DND-41 (cell line): ENCODE measurements at regions not wholly inside any gene's neighbourhood (a gene's known extent, or its start where the extent isn't known, plus 50 kb on each side); places are given as distances from the start of the nearest gene placed in this dataset.

Source experiments
- ATAC-seq: fragments of 200-7000 bp; cut with Tn5 transposase; 3 replicates; pipeline ENCODE4 v1.9.1; 2021; ENCODE audit warnings: low read depth; ENCODE audit not compliant: insufficient read depth
- DNase-seq: peaks from one replicate; pipeline ENCODE4 v3.0.0-alpha.2; 2020
- H2AFZ ChIP-seq: 2 replicates; pipeline ENCODE4 v1.6.0; 2012; ENCODE audit warnings: low read depth, low read length
- H3K27ac ChIP-seq: 2 replicates; pipeline ENCODE4 v1.5.1; 2012; ENCODE audit warnings: low read length, inconsistent platforms
- H3K27me3 ChIP-seq: fragments of 200-600 bp; sonication (generic); 2 replicates; pipeline ENCODE4 v1.6.0; 2012; ENCODE audit warnings: low read length, mild to moderate bottlenecking, inconsistent platforms; ENCODE audit not compliant: insufficient read depth, poor library complexity
- H3K36me3 ChIP-seq: 2 replicates; pipeline ENCODE4 v1.5.1; 2012; ENCODE audit warnings: low read length, inconsistent platforms; ENCODE audit not compliant: insufficient read depth
- H3K4me1 ChIP-seq: 2 replicates; pipeline ENCODE4 v1.5.1; 2012; ENCODE audit warnings: mild to moderate bottlenecking, low read length; ENCODE audit not compliant: insufficient read depth
- H3K4me2 ChIP-seq: 2 replicates; pipeline ENCODE4 v1.6.0; 2012; ENCODE audit warnings: mild to moderate bottlenecking, moderate library complexity, low read length, inconsistent platforms; ENCODE audit not compliant: insufficient read depth
- H3K4me3 ChIP-seq, 2 experiments: fragments of 200-600 bp in 1 of 2; shearing (Covaris generic) in 1 of 2; 2 replicates each; pipeline ENCODE4 v1.5.1; 2012 to 2016; ENCODE audit warnings: inconsistent platforms in 2 of 2, low read length in 2 of 2, mild to moderate bottlenecking in 2 of 2, low read depth in 1 of 2, moderate library complexity in 1 of 2
- H3K79me2 ChIP-seq: 2 replicates; pipeline ENCODE4 v1.6.0; 2012; ENCODE audit warnings: low read length, inconsistent platforms; ENCODE audit not compliant: insufficient read depth
- H3K9ac ChIP-seq: 2 replicates; pipeline ENCODE4 v1.6.0; 2012; ENCODE audit warnings: low read depth, mild to moderate bottlenecking, inconsistent platforms, low read length, moderate library complexity
- H3K9me3 ChIP-seq: 2 replicates; pipeline ENCODE4 v1.5.1; 2012; ENCODE audit warnings: low read length, moderate library complexity, mild to moderate bottlenecking, inconsistent platforms; ENCODE audit not compliant: insufficient read depth, severe bottlenecking
- H4K20me1 ChIP-seq: 2 replicates; pipeline ENCODE4 v1.6.0; 2012; ENCODE audit warnings: low read length; ENCODE audit not compliant: insufficient read depth
- CTCF ChIP-seq: IDR thresholded peaks from 2 replicates; pipeline ENCODE4 v1.5.1; 2012; ENCODE audit warnings: borderline replicate concordance, low read length, moderate library complexity, mild to moderate bottlenecking; ENCODE audit not compliant: poor library complexity, severe bottlenecking; ENCODE audit errors: extremely low read depth
- EZH2 ChIP-seq: IDR thresholded peaks from 3 replicates; pipeline ENCODE4 v1.6.1; 2012; ENCODE audit warnings: borderline replicate concordance, low read depth, mild to moderate bottlenecking, moderate library complexity, low read length, inconsistent platforms; ENCODE audit not compliant: severe bottlenecking

DNA sequence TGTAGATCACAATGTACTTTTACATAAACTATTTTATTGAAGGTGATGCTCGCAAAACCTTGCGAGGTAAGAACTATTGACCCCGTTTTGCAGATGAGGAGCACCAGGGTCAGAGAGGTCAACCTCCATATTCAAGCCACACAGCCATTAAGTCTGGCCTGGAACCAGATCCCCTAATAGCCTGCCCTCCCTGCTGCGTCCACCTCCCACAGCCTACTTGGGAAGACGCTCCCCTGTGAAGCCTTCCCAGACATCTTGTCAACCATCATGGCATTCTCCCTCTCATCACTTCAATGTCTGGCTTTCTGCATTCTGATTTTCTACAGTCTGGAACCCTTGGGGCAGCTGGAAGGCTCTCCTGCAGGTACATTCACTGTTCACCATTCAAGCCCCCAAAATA lies 101.0 kb downstream of the TTC32 start:
- Histone ChIP-seq H3K9me3 (no peaks in the 10 kb centered on the region), H4K20me1 (no peaks in the 10 kb centered on the region), H3K4me2 (no peak overlapping the region), H3K27ac (no peak overlapping the region), H3K4me1 (no peaks in the 10 kb centered on the region), H3K9ac (no peak overlapping the region), H2AFZ (no peak overlapping the region), H3K27me3 (no peaks in the 10 kb centered on the region), H3K36me3 (no peaks in the 10 kb centered on the region), H3K79me2 (no peaks in the 10 kb centered on the region), H3K4me3 (no peak overlapping the region)
- no peak for DNase-seq
- no peak for ATAC-seq
- TF ChIP-seq CTCF, result no peak
- TF ChIP-seq EZH2, result no peak

DNA sequence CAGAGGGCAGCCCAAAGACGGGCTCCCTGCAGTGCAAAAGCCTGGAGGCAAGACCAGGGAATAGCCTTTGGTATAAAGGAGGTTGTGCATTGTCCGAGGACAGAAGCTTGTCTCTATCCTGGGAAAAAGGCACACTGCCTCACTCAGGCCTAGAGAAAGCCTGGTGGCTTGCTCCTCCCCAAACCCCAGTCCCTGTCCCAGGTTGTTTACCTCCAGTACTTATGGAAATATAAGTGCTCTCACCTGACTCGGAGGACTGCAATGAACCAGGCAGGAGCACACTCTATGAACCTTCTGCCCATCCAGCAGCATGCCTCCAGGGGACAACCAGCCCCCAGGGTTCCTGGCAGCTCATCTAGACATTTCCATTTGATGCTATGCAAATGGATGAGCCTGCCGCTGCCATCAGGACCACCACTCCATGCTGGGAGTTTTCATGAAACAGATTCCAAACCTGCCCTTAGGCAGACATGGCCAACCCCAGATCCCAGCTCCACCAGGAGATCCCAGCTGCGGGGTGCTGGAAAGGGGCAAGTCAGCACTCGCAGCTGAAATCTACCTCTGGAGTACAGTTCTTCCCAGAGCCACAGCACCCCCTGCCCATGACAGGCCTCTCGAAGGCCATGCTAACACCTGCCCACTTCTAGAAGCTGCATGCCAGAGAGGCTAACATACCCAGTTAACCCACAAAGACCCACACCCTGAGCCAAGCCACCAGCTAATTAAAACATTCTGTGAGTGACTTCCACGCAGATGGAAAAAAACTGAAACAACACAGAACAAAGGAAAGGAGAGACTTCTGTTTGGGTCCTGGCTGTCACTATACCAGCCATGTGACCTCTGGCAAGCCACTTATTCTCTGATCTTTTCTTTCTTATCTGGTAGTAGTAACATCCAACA lies 101.7 kb downstream of the TTC32 start:
- TF ChIP-seq EZH2 (no peak), CTCF (no peak)
- H3K27me3 ChIP-seq, result no peaks in the 10 kb centered on the region
- no peak overlapping the region for H3K9ac ChIP-seq
- H3K4me1 ChIP-seq, result no peaks in the 10 kb centered on the region
- no peak for ATAC-seq
- H3K79me2 ChIP-seq, result no peaks in the 10 kb centered on the region
- H3K4me2 ChIP-seq, result no peak overlapping the region
- H3K9me3 ChIP-seq, result no peaks in the 10 kb centered on the region
- no peaks in the 10 kb centered on the region for H4K20me1 ChIP-seq
- H3K27ac ChIP-seq, result no peak overlapping the region
- DNase-seq, result no peak
- no peak overlapping the region for H3K4me3 ChIP-seq
- no peak overlapping the region for H2AFZ ChIP-seq
- no peaks in the 10 kb centered on the region for H3K36me3 ChIP-seq

- no peak overlapping the region for H3K4me2 ChIP-seq
Measured at GRCh38 chr2:19797871-19798270, 103.9 kb downstream of the TTC32 start.

More at GRCh38 chr2:19797871-19798270, 103.9 kb downstream of the TTC32 start:
- Histone ChIP-seq H3K27ac (no peak overlapping the region), H3K36me3 (no peaks in the 10 kb centered on the region), H3K4me3 (no peak overlapping the region), H3K9me3 (no peaks in the 10 kb centered on the region), H3K27me3 (no peaks in the 10 kb centered on the region), H2AFZ (no peak overlapping the region), H3K4me1 (no peaks in the 10 kb centered on the region), H3K9ac (no peak overlapping the region), H3K79me2 (no peaks in the 10 kb centered on the region), H4K20me1 (no peaks in the 10 kb centered on the region)
- no peak for DNase-seq
- no peak for ATAC-seq
- TF ChIP-seq EZH2 (no peak), CTCF (no peak)
